NCI-H2227 (cell line): ENCODE measurements at regions not wholly inside any gene's neighbourhood (a gene's known extent, or its start where the extent isn't known, plus 50 kb on each side); places are given as distances from the start of the nearest gene placed in this dataset.

Source experiments
- DNase-seq: peaks from one replicate; lab custom pipeline; 2025; ENCODE audit not compliant: unreplicated experiment; lab: John Stamatoyannopoulos, UW

DNA sequence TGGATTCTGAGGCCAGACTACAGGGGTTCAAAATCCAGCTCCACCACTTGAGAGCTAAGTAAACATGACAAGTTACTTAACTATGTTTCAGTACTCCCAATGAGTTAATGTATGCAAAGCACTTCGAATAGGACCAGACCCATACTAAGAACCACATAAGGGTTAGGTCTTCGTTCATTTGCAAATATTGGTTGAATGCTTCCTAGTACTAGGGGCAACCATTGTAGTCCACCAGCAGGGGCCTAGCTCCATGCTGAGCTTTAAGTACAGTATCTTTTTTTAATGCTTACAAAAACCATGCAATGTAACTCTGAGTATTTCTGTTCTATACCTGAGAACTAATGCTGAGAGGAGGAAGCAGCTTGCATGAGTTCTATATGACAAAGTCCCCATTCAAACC, 80.4 kb upstream of the PDE1C start:
- no peak for DNase-seq

DNA sequence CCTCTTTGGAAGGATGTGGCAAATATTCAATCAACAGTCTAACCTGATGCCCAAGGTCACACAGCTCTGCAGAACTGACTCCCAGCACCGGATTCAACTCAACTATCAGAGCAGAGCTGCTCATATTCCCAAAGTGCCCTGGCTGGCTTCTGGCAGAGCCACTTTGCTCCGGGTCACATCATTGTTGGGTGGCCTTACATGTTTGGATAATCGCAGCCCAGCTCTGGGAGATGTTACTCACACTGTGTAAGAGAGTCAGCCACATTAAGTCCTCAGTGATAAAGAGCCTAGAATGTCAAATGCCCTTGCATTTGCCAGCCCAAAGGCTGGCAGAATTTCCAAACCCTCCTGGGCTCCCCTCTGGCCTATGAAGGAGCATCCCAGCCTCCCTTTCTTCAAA, 79.8 kb upstream of the PDE1C start:
- no peak for DNase-seq

GRCh38 chr7:32147546-32148268, 77.5 kb upstream of the PDE1C start:
- DNase-seq = no peak

DNA sequence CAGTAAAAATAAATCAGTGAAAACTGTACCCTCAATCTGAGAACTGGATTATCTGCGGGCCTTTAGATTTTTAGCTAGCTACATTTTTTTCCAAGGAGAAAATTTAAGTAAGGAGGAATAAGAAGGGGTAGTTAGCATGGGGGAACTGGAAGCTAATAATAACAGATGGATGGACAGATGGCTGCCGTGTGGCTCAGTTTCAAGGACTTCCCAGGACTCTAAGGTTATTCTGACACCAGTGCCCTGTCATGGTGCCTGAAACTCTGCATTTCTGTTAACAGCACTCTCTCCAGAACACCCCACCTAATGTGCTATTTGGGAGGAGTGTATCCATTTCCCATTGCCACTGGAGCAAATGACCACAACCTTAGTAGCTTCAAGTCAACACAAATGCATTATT, 75.7 kb upstream of the PDE1C start:
- no peak for DNase-seq

DNA sequence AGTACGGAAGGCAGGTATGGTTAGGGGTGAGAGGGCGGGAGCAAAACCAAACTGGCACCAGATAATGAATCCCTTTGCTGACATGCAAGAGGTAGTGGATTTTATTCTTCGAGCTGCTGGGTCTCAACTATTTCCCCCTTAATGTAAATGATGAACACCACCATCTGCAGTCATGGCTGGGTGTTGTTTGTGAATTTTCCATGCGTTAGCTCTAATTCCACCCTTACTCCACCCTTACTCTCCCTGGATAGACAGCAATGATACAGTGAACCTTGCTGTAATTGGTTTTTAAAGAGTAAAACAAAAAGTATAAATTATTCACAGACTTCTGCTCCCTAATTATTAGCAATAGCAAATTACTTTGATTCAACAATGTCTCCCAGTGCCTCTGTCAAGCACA, 74.5 kb upstream of the PDE1C start:
- no peak for DNase-seq

- no peak for DNase-seq
Measured at GRCh38 chr7:32143301-32143700, 73.1 kb upstream of the PDE1C start.

- DNase-seq = no peak
Measured at GRCh38 chr7:32142649-32143048, 72.4 kb upstream of the PDE1C start.

DNA sequence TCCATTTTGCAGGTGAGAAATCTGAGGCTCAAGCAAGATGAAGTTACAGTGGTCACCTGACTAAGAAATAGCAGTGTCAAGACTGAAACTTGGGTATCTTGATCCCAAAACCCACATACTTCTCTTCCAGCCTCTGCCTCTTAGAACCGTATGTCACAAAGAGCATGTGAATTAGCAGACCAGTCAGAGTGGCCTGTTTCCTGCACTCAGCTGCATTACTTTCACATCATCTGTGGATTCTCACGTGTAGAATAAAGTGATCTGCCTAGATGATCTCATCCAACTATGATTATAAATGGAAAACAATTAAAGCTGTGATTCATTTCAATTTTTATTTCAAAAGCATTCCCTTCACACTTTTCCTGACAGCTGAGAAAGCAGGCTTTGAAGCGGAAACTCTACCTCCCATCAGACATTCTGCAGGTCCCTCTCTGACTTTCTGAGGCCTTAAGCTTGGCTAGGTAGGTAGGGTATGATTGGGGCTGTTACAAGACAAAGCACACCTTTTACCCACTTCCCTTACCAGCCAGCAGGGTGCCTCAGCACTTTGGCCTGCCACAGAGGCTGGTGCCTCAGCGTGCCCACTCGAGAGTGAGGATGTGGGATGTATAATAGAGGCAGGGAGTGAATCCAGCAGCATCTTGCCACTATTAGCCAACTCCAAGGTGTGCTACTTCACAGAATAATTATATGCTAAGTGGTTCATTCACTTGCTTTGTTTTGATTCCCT, 70.2 kb upstream of the PDE1C start:
- DNase-seq = no peak

DNA sequence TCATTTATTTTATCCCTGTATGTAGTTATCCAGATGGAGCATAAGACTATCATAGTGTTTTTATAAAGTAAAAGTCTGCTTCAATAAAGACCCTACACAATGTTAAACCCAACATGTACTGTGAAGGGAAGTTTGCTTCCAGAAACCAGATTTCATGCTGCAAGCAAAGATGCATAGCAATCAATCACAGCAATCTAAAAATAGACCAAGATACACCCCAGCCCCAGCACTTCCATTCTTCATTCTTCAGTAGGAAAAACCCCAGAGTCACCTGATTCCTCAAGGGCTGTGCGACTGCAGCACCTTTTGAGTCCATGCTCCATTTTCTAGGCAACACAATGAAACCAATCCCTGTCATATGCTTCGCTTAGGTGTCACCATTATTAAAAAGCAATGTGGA, 66.9 kb upstream of the PDE1C start:
- no peak for DNase-seq

DNA sequence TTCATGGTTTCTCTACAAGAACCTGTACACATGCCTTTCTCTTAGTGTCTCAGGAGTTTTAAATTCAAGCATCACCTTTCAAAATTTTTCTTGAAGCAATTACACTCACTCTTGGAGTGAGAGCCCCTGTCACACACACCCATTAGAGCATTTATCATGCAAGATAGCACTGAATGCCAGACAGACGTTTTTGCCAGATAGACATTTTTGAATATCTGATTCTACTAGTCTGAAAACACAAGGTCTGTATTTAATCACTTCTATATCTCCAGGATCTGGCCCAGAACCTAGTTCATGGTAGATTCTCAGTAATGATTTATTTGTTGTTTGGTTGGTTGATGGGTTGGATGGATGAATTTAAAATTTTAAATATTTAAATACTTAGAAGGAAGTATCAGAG, 60.9 kb upstream of the PDE1C start:
- DNase-seq = no peak

DNA sequence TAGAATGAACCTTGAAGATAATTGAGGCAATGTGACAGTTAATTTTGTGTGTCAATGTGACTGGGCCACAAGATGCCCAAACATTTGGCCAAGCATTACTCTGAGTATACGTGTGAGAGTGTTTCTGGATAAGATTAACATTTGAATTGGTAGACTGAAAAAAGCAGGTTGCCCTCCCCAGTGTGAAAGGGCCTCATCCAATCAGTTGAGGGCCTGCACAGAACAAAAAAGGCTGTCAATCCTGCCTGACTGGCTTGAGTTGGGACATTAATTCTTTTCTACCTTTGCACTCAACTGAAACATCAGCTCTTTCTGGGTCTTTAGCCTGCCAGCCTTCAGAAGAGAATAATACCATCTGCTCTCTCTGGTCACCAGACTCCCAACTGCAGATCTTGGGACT, 56.6 kb upstream of the PDE1C start:
- DNase-seq = no peak
